ENCODE measurements at regions not wholly inside any gene's neighbourhood (a gene's known extent, or its start where the extent isn't known, plus 50 kb on each side); places are given as distances from the start of the nearest gene placed in this dataset.

GRCh38 chr2:16408331-16409005, 257.2 kb downstream of the CYRIA start:
- DNase-seq: no peak

GRCh38 chr2:16407358-16407757, 258.3 kb downstream of the CYRIA start:
- no peak for DNase-seq

GRCh38 chr2:16406496-16407289, 258.9 kb downstream of the CYRIA start:
- DNase-seq: no peak

GRCh38 chr2:16405551-16405950, 260.1 kb downstream of the CYRIA start:
- no peak for DNase-seq

GRCh38 chr2:16404551-16405300, 260.9 kb downstream of the CYRIA start:
- no peak for DNase-seq

GRCh38 chr2:16404146-16404545, 261.5 kb downstream of the CYRIA start:
- DNase-seq: no peak

GRCh38 chr2:16402891-16403290, 262.7 kb downstream of the CYRIA start:
- DNase-seq: no peak

GRCh38 chr2:16401761-16402300, 263.8 kb downstream of the CYRIA start:
- DNase-seq: no peak

- DNase-seq: no peak
These were observed 265.5 kb downstream of the CYRIA start for GRCh38 chr2:16400127-16400623.

GRCh38 chr2:16398486-16399043, 267.1 kb downstream of the CYRIA start:
- DNase-seq: no peak

- DNase-seq: no peak
These were observed 267.8 kb downstream of the CYRIA start for GRCh38 chr2:16397681-16398475.

GRCh38 chr2:16396986-16397385, 268.6 kb downstream of the CYRIA start:
- no peak for DNase-seq

GRCh38 chr2:16396171-16396570, 269.5 kb downstream of the CYRIA start:
- DNase-seq: no peak

- DNase-seq: no peak
These were observed 270.0 kb downstream of the CYRIA start for GRCh38 chr2:16395601-16396000.

- DNase-seq: no peak
These were observed 270.6 kb downstream of the CYRIA start for GRCh38 chr2:16394986-16395550.

- DNase-seq: no peak
These were observed 271.3 kb downstream of the CYRIA start for GRCh38 chr2:16394072-16394985.

GRCh38 chr2:16393500-16394071, 272.0 kb downstream of the CYRIA start:
- DNase-seq: no peak

- no peak for DNase-seq
These were observed 272.8 kb downstream of the CYRIA start for GRCh38 chr2:16392647-16393499.

- DNase-seq: no peak
These were observed 273.6 kb downstream of the CYRIA start for GRCh38 chr2:16391986-16392385.
